ENCODE measurements at regions not wholly inside any gene's neighbourhood (a gene's known extent, or its start where the extent isn't known, plus 50 kb on each side); places are given as distances from the start of the nearest gene placed in this dataset.

DNA sequence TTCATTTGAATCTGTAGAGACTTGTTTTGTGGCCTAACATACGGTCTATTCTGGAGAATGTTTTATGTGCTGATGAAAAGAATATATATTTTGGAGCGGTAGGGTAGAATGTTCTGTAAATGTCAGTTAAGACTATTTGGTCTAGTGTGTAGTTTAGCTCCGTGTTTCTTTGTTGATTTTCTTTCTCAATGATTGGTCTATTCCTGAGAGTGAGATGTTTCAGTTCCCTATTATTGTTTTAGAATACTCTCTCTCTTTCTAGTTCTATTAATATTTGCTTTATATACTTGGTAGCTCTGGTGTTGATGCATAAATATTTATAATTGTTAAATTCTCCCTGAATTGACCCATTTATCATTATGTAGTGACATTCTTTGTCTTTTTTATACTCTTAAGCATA is 236.5 kb downstream of the GLUD2 start:
- no peak for DNase-seq (ENCODE audit: low read depth)
- TF ChIP-seq, protein P1, sequence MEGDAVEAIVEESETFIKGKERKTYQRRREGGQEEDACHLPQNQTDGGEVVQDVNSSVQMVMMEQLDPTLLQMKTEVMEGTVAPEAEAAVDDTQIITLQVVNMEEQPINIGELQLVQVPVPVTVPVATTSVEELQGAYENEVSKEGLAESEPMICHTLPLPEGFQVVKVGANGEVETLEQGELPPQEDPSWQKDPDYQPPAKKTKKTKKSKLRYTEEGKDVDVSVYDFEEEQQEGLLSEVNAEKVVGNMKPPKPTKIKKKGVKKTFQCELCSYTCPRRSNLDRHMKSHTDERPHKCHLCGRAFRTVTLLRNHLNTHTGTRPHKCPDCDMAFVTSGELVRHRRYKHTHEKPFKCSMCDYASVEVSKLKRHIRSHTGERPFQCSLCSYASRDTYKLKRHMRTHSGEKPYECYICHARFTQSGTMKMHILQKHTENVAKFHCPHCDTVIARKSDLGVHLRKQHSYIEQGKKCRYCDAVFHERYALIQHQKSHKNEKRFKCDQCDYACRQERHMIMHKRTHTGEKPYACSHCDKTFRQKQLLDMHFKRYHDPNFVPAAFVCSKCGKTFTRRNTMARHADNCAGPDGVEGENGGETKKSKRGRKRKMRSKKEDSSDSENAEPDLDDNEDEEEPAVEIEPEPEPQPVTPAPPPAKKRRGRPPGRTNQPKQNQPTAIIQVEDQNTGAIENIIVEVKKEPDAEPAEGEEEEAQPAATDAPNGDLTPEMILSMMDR (IDR thresholded peaks at IDR 0.05; ENCODE audit: low read depth, low read length) = no peak
- TF ChIP-seq, protein P2, sequence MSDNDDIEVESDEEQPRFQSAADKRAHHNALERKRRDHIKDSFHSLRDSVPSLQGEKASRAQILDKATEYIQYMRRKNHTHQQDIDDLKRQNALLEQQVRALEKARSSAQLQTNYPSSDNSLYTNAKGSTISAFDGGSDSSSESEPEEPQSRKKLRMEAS (IDR thresholded peaks at IDR 0.05; ENCODE audit: low read depth, low read length) = no peak
- TF ChIP-seq MYC (IDR thresholded peaks at IDR 0.05; ENCODE audit: low read depth, low read length) (no peak), POLR2A (IDR thresholded peaks at IDR 0.05; ENCODE audit: extremely low read depth, insufficient read length) (no peak)
- no peak overlapping the region for H3K4me3 ChIP-seq (ENCODE audit: low read depth, low read length)

DNA sequence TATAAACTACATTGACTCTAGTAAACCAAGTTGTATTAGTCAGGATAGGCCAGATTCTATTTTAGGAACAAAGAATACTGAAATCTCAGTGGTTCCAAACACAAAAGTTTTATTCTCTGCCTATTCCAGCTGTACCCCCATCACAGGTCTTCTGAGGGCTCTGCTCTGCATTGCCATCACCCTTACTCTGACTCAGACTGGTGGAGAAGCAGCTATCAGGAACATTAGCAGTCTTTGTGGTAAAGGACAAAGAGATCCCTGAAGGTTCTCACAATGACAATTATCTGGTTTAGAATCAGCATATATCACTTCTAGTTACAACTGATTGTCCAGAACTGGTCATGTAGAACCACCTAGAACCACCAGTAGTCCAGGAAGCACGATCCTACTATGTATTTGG is 251.1 kb downstream of the GLUD2 start:
- DNase-seq (ENCODE audit: low read depth) = no peak
- H3K4me3 ChIP-seq (ENCODE audit: low read depth, low read length) = no peak overlapping the region
- TF ChIP-seq MYC (IDR thresholded peaks at IDR 0.05; ENCODE audit: low read depth, low read length) (no peak), POLR2A (IDR thresholded peaks at IDR 0.05; ENCODE audit: extremely low read depth, insufficient read length) (no peak)
- TF ChIP-seq, protein P1 (IDR thresholded peaks at IDR 0.05; ENCODE audit: low read depth, low read length) = no peak
- TF ChIP-seq, protein P2 (IDR thresholded peaks at IDR 0.05; ENCODE audit: low read depth, low read length) = no peak

DNA sequence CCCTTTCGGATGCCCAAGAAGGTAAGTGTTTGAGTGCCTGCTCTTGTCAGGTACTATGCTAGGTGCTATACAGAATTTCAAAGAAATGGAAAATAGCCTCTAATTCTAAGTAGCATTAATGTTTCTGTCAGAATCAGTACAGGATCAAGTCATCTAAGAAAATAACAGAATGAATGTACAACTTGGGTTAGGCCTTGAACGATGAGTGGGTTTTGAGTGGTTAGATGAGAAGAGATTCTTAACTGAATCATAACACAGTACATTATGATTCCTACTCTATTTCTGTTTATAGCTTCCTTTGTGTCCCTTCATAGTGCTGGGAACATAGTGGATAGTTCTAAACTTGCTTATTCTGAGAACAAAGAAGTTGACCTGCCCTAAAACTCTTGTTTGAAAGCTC is 253.9 kb downstream of the GLUD2 start:
- no peak overlapping the region for H3K4me3 ChIP-seq (ENCODE audit: low read depth, low read length)
- DNase-seq (ENCODE audit: low read depth) = no peak
- TF ChIP-seq POLR2A (IDR thresholded peaks at IDR 0.05; ENCODE audit: extremely low read depth, insufficient read length) (no peak), MYC (IDR thresholded peaks at IDR 0.05; ENCODE audit: low read depth, low read length) (no peak)
- TF ChIP-seq, protein P1 (IDR thresholded peaks at IDR 0.05; ENCODE audit: low read depth, low read length) = no peak
- TF ChIP-seq, protein P2 (IDR thresholded peaks at IDR 0.05; ENCODE audit: low read depth, low read length) = no peak

DNA sequence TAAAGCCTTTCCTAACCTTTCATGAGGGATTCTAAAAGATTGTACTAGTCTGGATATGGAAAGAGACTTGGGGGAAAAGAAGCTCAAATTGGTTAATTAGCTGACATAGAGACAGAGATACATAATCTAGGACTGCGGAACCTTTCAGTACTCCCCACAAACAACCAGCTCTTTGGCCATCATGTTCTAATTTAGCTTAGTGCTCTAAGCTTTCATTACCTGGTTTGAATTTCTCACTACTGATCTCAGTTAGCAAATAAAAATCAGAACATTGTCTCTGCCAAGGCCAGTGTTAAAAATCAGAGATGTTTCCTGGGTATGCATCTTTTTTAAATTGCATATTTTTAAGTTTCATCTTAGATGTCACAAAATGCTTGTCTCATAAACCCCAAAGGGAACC is 254.4 kb downstream of the GLUD2 start:
- DNase-seq (ENCODE audit: low read depth) = no peak
- H3K4me3 ChIP-seq (ENCODE audit: low read depth, low read length) = no peak overlapping the region
- TF ChIP-seq, protein P1 (IDR thresholded peaks at IDR 0.05; ENCODE audit: low read depth, low read length) = no peak
- TF ChIP-seq, protein P2 (IDR thresholded peaks at IDR 0.05; ENCODE audit: low read depth, low read length) = no peak

DNA sequence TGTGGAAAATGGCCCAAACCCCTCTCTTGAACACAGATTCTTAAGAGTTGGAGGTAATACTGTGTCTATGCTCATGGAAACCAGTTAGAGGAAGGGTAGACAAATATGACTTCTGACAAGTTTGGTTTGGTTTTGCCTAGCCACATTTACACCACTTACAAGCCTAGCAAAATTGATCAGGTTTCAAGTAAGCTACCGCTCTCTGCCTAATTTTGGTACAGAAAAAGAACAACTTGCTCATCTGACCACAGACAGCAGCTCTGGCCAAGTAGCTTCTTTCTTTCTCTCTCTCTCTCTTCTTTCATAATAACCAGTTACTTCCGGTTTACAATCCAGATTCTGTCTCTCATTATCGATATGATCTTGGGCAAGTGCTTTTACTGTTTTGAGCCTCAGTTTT is 260.0 kb downstream of the GLUD2 start:
- H3K4me3 ChIP-seq (ENCODE audit: low read depth, low read length) = no peak overlapping the region
- DNase-seq (ENCODE audit: low read depth) = no peak
- TF ChIP-seq POLR2A (IDR thresholded peaks at IDR 0.05; ENCODE audit: extremely low read depth, insufficient read length) (no peak), MYC (IDR thresholded peaks at IDR 0.05; ENCODE audit: low read depth, low read length) (no peak)
- TF ChIP-seq, protein P1 (IDR thresholded peaks at IDR 0.05; ENCODE audit: low read depth, low read length) = no peak
- TF ChIP-seq, protein P2 (IDR thresholded peaks at IDR 0.05; ENCODE audit: low read depth, low read length) = no peak

DNA sequence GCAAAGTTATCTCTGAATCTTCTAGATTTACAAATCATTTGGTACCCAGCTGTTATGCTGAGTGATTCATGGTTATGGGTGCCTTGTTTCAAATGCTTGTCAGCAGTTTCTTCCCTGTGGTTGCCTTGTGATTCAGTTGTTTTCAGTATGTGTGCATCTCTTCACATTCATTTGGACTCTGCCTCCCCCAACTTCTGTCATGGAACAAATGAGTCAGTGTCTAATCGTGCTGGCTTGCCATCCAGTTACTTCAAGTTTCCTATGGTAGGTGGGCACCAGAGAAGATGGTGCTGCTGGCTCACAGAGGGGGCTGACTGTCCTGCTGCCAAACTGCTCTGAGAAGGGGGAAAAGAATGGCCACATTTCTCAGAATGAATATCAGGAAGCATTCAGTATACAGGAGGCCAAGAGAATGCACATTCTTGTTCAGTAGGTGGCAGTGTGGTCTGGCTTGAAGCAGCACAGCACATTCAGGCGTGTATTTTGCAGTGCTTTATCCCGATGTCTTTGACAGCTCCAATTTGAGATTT is 260.9 kb downstream of the GLUD2 start:
- DNase-seq (ENCODE audit: low read depth) = peak; percentile 30
- TF ChIP-seq, protein P2 (IDR thresholded peaks at IDR 0.05; ENCODE audit: low read depth, low read length) = no peak
- TF ChIP-seq, protein P1 (IDR thresholded peaks at IDR 0.05; ENCODE audit: low read depth, low read length) = peak; percentile 38
- no peak overlapping the region for H3K4me3 ChIP-seq (ENCODE audit: low read depth, low read length)

All from NB4 (cell line).